Iris pigment epithelial cell (primary cell): ENCODE measurements at regions not wholly inside any gene's neighbourhood (a gene's known extent, or its start where the extent isn't known, plus 50 kb on each side); places are given as distances from the start of the nearest gene placed in this dataset.

Source experiments
- DNase-seq: peaks from one replicate; pipeline ENCODE4 v3.0.0-alpha.2; 2011; ENCODE audit warnings: low read depth

DNA sequence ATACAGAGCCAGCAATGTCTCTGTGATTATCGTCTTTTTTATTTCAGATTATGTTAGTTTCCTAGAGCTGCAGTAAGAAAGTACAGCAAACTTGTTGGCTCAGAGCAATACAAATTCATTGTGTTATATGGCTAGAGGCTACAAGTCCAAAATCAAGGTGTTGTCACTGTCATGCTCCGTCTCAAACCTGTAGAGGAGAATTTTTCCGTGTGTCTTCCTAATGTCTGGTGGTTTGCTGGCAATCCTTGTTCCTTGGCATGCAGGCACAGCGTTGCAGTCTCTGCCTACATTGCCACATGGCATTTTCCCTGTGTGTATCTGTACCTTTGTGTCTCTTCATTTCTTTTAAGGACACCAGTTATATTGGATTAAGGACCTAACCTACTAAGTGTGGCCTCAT lies 244.4 kb downstream of the LRRIQ3 start:
- no peak for DNase-seq

GRCh38 chr1:73953186-73953585 lies 244.8 kb downstream of the LRRIQ3 start:
- DNase-seq: no peak

DNA sequence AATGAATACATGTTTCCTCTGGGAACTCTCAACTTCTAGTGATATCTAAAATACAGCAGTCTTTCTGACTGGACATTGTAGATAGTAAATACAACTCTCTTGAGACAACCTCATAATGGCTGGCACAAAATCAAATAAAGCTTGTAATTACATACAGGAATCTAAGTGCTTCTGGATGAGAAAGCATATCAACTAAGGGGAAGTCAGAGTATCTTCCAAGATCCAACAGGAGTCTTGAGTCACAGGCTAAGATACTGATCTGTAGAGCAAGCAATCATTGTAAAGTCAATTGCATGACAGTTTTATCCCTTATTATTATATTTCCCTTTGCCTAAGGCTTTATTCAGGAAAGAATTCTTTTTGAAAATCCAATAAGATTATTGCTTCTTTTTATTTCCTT lies 249.9 kb downstream of the LRRIQ3 start:
- DNase-seq: no peak

DNA sequence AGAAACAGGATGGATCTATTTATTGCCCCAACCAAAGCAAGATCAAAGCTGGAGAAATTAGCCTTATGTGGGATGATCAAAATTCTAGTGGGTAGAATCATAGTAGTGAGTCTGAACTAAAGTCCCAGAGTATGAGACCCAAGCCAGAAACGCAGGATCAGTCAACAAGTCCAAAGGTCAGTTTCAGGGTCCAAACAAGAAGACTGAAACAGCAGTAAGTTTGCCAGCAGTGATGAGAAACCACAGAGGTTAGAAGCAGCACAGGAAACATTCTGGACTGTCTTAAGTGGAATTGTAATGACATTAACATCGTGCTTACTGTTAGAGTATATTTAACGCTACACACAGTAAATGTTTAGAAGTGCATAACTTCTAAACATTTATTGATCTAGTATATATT lies 251.0 kb downstream of the LRRIQ3 start:
- DNase-seq: no peak

DNA sequence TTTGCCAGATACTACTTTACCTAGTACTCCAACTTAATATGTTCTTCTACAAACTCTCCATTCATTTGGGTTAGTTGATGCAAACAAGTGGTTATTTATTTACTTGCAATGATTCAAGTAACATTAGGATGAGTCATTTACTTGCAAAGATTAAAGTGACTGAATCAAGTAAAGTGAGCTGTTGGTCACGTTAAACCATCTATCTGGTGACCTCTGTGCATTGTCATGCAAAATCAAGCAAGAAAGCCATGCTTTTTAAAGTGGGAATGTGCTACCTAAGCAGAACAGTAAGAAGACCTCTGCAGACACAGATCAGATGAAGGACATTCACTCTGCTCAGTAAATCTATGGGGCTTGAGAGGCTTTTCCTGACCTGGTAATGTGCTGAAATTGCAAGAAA lies 254.7 kb downstream of the LRRIQ3 start:
- DNase-seq: no peak

GRCh38 chr1:73930293-73930692 lies 267.7 kb downstream of the LRRIQ3 start:
- no peak for DNase-seq

- no peak for DNase-seq
Measured at GRCh38 chr1:73914951-73915350, 283.0 kb downstream of the LRRIQ3 start.

DNA sequence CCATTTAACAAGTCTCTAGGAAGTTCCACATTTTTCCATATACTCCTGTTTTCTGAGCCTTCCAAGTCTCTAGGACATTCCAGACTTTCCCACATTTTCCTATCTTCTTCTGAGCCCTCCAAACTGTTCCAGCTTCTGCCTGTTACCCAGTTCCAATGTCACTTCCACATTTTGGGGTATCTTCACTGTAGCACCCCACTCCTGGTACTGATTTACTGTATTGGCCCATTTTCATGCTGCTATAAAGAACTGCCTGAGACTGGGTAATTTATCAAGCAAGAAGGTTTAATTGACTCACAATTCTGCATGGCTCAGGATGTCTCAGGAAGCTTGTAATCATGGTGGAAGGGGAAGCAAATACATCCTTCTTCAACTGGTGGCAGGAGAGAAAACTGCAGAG lies 285.0 kb downstream of the LRRIQ3 start:
- DNase-seq: no peak

DNA sequence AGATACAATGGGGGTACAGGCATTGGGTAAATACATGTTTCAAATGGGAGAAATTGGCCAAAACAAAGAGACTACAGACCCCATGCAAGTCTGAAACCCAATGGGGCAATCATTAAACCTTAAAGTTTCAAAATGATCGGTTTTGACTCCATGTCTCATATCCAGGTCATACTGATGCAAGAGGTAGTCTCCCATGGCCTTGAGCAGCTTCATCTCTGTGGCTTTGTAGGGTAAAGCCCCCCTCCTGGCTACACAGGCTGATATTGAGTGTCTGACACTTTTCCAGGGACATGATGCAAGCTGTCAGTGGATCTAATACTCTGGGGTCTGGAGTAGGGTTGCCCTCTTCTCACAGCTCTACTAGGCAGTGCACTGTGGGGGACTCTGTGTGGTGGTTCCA lies 286.1 kb downstream of the LRRIQ3 start:
- DNase-seq: no peak

GRCh38 chr1:73910466-73910865 lies 287.5 kb downstream of the LRRIQ3 start:
- no peak for DNase-seq

GRCh38 chr1:73910062-73910461 lies 287.9 kb downstream of the LRRIQ3 start:
- no peak for DNase-seq

DNA sequence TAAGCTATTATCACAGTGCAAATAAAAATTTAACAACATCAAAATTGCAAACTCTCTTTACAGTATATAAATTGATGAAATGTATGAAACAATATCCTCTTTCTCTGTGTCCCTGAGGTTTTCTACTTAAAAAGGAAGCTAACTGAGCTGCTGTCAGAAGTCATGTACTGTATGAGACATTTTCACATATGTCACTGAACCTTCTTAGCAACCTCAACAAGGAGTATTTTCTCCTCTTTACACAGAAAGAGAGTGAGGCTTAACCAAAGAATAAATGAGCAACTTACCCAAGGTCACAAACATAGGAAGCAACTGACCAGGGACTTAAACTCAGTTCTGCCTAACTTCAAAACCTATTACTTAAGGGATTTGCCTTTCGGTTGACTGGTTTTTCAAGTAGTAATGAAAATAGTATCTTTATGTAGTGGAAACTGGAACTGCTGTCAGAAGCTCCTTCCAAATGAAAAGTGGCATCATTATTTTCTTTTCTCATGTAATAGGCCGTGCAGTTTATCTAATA lies 288.9 kb downstream of the LRRIQ3 start:
- DNase-seq: no peak

DNA sequence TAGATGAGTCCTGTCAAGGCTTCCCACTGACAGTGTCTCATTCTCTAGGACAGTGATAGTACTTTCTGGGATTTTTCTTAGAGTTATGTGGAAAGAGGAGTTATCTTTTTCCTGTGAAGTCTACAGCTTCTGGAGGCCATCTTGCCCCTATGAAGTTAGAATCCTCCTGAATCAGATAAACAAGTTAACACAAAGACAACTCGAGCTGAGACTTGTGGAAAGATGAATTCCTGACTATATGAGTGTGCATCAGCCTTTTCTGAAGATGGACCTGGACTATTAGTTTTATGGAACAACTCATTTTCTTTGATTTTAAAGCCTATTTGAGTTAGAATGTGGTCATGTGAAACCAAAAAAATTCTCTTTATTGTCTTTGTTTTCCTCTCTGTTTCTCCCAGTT lies 290.9 kb downstream of the LRRIQ3 start:
- DNase-seq: no peak

DNA sequence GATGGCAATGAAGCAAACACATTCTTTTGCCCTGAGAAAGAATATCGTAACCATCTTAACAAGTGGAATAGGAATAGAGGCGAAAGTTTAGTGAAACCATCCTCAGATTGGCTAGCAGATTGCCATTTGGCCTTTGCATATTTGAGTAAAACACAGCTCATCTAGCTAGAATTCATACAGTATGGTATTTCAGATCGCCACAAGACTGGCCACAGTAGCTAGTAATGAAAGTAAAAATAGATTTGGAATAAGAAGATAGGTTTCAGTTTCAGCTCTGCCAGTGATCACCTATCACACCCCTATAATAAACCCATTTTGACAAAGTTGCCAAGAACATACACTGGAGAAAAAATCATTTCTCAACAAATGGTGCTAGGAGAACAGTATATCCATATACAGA lies 294.9 kb downstream of the LRRIQ3 start:
- DNase-seq: no peak

DNA sequence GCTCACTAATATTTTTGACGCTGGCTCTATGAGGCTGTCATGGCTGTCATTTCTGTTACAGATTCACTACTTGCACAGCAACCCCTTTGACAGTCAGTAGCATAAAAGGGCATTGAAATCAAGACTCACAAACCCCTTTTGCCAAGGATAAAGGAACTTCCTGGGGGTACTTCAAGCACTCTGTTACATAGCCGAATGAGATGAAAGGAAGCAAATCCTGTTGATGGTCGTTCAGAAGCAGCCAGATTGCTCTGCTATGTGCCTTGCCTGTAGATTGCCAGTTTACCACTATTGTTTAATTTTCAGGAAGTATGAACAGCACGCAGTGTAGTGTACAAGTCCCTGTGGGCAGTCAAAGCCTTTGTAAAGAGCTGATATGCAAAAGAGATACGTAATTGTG lies 296.2 kb downstream of the LRRIQ3 start:
- DNase-seq: no peak

- no peak for DNase-seq
Measured at GRCh38 chr1:73899311-73899710, 298.7 kb downstream of the LRRIQ3 start.

DNA sequence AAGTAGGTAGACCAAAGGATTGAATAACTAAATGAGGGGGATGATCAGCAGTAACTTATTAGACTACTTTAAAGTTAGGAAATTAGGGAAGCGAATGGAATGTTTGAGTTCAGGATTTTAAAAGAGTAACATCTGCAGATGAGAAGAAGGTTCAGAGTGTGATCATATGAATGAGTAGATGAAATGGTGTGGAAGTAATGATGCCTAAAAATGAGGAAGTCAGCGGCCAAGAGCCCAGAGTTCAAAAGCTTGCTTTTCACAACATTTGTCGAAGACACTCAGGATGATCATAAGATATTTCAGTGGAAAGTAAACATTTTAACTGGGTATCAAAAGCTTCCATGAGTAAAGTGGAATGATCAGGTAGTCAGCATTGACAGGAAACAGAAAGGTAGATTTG lies 299.4 kb downstream of the LRRIQ3 start:
- no peak for DNase-seq

GRCh38 chr1:73887412-73887811 lies 310.6 kb downstream of the LRRIQ3 start:
- no peak for DNase-seq

- DNase-seq: no peak
Measured at GRCh38 chr1:73886716-73887115, 311.3 kb downstream of the LRRIQ3 start.

- no peak for DNase-seq
Measured at GRCh38 chr1:73874806-73875205, 323.2 kb downstream of the LRRIQ3 start.

GRCh38 chr1:73868810-73869336 lies 329.1 kb downstream of the LRRIQ3 start:
- DNase-seq: no peak

- DNase-seq: no peak
Measured at GRCh38 chr1:73862355-73862754, 335.6 kb downstream of the LRRIQ3 start.

DNA sequence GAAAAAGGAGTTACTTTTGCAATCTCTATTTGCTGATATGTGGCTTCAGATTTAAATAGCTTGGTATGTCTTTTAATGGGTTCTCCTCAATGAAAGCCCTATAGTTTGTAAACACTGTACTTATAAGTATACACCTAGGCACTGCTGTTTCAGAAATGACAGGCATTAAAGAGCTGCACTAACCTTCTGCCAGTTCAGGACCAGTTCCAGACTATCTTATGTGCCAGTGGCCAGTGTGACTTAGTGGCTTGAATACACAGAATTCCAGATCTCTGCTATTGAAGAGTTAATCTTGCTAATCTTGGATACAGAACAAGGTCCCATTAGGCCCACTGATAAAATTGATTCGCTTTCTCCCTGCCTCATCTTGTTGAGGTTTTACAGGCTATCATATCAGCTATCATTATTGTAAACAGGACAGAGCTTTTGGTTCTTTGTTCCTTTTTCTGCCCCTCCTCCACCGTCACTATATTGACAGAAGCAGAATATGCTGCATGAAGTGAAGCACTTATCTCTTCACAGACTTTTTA lies 337.5 kb downstream of the LRRIQ3 start:
- DNase-seq: no peak

DNA sequence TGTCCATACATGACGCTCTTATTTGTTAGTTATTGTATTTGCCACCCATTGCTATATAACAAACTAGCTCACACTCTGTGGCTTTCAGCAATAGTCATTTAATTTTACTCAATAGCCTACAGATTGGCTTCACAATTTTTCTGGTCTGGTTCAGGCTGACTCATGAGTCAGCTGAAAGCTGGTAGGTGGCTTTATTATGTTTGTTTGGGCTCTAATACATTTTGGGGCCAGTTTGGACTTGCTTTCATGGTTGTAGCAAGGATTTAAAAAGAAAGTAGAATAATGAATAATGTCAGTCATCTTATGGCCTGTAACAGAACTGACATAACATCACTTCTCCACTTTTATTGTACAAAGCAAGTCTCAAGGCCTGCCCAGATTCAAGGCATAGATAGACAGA lies 338.7 kb downstream of the LRRIQ3 start:
- no peak for DNase-seq

- no peak for DNase-seq
Measured at GRCh38 chr1:73854527-73854926, 343.4 kb downstream of the LRRIQ3 start.
